Keratinocyte (primary cell): ENCODE measurements at regions not wholly inside any gene's neighbourhood (a gene's known extent, or its start where the extent isn't known, plus 50 kb on each side); places are given as distances from the start of the nearest gene placed in this dataset.
A peak's percentile ranks its signal among the peaks of the same experiment; 100 is the strongest.

Source experiments
- DNase-seq: peaks from one replicate; pipeline ENCODE4 v3.0.0-alpha.2; 2011; ENCODE audit warnings: low read depth, missing footprints, low spot score
- FAIRE-seq: peaks from 2 replicates; lab custom pipeline; 2011; peaks lifted over from hg19 to GRCh38; lab: Jason Lieb, UNC
- H2AFZ ChIP-seq: 2 replicates; pipeline ENCODE4 v1.6.0; 2012; ENCODE audit warnings: low read length, control low read depth, inconsistent platforms; ENCODE audit not compliant: control insufficient read depth
- H3K27ac ChIP-seq: 2 replicates; pipeline ENCODE4 v1.5.1; 2011; ENCODE audit warnings: low read length; ENCODE audit not compliant: control insufficient read depth, insufficient read depth
- H3K27me3 ChIP-seq: 3 replicates; pipeline ENCODE4 v1.6.0; 2011; ENCODE audit warnings: low read length; ENCODE audit not compliant: control insufficient read depth, insufficient read depth; ENCODE audit errors: extremely low read depth
- H3K36me3 ChIP-seq, 2 experiments: 2 replicates in 1 of 2; 3 replicates in 1 of 2; pipeline ENCODE4 v1.5.1; 2011; ENCODE audit warnings: low read length in 2 of 2, mild to moderate bottlenecking in 1 of 2; ENCODE audit not compliant: control insufficient read depth in 2 of 2, insufficient read depth in 2 of 2; ENCODE audit errors: extremely low read depth in 1 of 2
- H3K4me1 ChIP-seq: 3 replicates; pipeline ENCODE4 v1.5.1; 2011; ENCODE audit warnings: low read length; ENCODE audit not compliant: control insufficient read depth, insufficient read depth; ENCODE audit errors: extremely low read depth
- H3K4me2 ChIP-seq: 3 replicates; pipeline ENCODE4 v1.6.0; 2011; ENCODE audit warnings: low read depth, low read length; ENCODE audit not compliant: control insufficient read depth, insufficient read depth; ENCODE audit errors: extremely low read depth
- H3K4me3 ChIP-seq, 3 experiments: fragments of 200-600 bp in 1 of 3; sonication (generic) in 1 of 3; 2 replicates in 2 of 3; 3 replicates in 1 of 3; pipeline ENCODE4 v1.5.1; 2011 to 2016; ENCODE audit warnings: low read length in 3 of 3, mild to moderate bottlenecking in 3 of 3, control low read depth in 2 of 3, inconsistent platforms in 1 of 3, low read depth in 1 of 3, mixed read lengths in 1 of 3, mixed run types in 1 of 3, moderate library complexity in 1 of 3; ENCODE audit not compliant: control insufficient read depth in 2 of 3, insufficient read depth in 2 of 3; ENCODE audit errors: extremely low read depth in 1 of 3
- H3K79me2 ChIP-seq: 2 replicates; pipeline ENCODE4 v1.6.0; 2012; ENCODE audit warnings: low read length; ENCODE audit not compliant: control insufficient read depth, insufficient read depth
- H3K9ac ChIP-seq: 3 replicates; pipeline ENCODE4 v1.6.0; 2011; ENCODE audit warnings: low read length; ENCODE audit not compliant: control insufficient read depth, insufficient read depth; ENCODE audit errors: extremely low read depth
- H3K9me1 ChIP-seq: 3 replicates; pipeline ENCODE4 v1.6.0; 2011; ENCODE audit warnings: low read length; ENCODE audit not compliant: control insufficient read depth, insufficient read depth; ENCODE audit errors: extremely low read depth
- H3K9me3 ChIP-seq: 2 replicates; pipeline ENCODE4 v1.5.1; 2012; ENCODE audit warnings: low read depth, low read length; ENCODE audit not compliant: control insufficient read depth
- H4K20me1 ChIP-seq: 3 replicates; pipeline ENCODE4 v1.6.0; 2011; ENCODE audit warnings: low read length; ENCODE audit not compliant: control insufficient read depth, insufficient read depth; ENCODE audit errors: extremely low read depth
- CTCF ChIP-seq, 3 experiments: IDR thresholded peaks in 1 of 3; conservative IDR thresholded peaks in 1 of 3; optimal IDR thresholded peaks in 1 of 3; 2 replicates in 2 of 3; 3 replicates in 1 of 3; pipeline versions ENCODE3 to v1.5.1; 2011; ENCODE audit warnings: low read length in 3 of 3, mild to moderate bottlenecking in 3 of 3, moderate library complexity in 2 of 3, control low read depth in 1 of 3, inconsistent platforms in 1 of 3; ENCODE audit not compliant: insufficient read depth in 2 of 3; ENCODE audit errors: extremely low read depth in 1 of 3
- EZH2 ChIP-seq: IDR thresholded peaks from one replicate; pipeline ENCODE4 v1.6.1; 2012; ENCODE audit warnings: inconsistent platforms, mild to moderate bottlenecking, low read length, moderate library complexity
- dilution Hi-C: fragments of 300-500 bp; cut with MboI; formaldehyde crosslinking; loops from one replicate; pipeline ENCODE4 v1.7.0; 2020; ENCODE audit warnings: low sequenced_read_pairs; ENCODE audit not compliant: extremely low pct_ligation_motif_present

GRCh38 chr12:107560165-107560898 lies 125.3 kb upstream of the PWP1 start:
- FAIRE-seq (peak; percentile 71), DNase-seq (no peak)

GRCh38 chr12:107560899-107561285 lies 124.7 kb upstream of the PWP1 start:
- H3K4me2 ChIP-seq, result peak overlapping the region; percentile 55
- H3K9me1 ChIP-seq, result no peaks in the 10 kb centered on the region
- H3K4me1 ChIP-seq, result peaks cover 16% of the 10 kb centered on the region
- no peaks in the 10 kb centered on the region for H3K79me2 ChIP-seq
- dilution Hi-C loops, result no loop called here
- no peaks in the 10 kb centered on the region for H3K36me3 ChIP-seq
- peak overlapping the region; percentile 55 for H2AFZ ChIP-seq
- H3K9ac ChIP-seq, result peak overlapping the region; percentile 24
- FAIRE-seq (peak; percentile 99), DNase-seq (peak; percentile 30)
- no peaks in the 10 kb centered on the region for H4K20me1 ChIP-seq
- H3K4me3 ChIP-seq, result peak overlapping the region in 2 of 3 experiments; percentile 7
- TF ChIP-seq EZH2 (no peak), CTCF (optimal IDR thresholded peaks at IDR 0.05 in 1 of 3, IDR thresholded peaks at IDR 0.05 in 1 of 3, conservative IDR thresholded peaks at IDR 0.05 in 1 of 3; ENCODE audit: extremely low read depth in 1 of 3, insufficient read depth in 2 of 3, low read length in 3 of 3) (no peak)
- peak overlapping the region; percentile 54 for H3K27ac ChIP-seq
- no peaks in the 10 kb centered on the region for H3K9me3 ChIP-seq
- H3K27me3 ChIP-seq, result no peaks in the 10 kb centered on the region

More at GRCh38 chr12:107560165-107560898, 125.3 kb upstream of the PWP1 start:
- no peaks in the 10 kb centered on the region for H3K36me3 ChIP-seq
- peak overlapping the region; percentile 54 for H3K27ac ChIP-seq
- no peaks in the 10 kb centered on the region for H3K9me1 ChIP-seq
- H3K4me1 ChIP-seq, result peaks cover 16% of the 10 kb centered on the region
- peak overlapping the region; percentile 55 for H2AFZ ChIP-seq
- dilution Hi-C loops, result no loop called here
- H3K27me3 ChIP-seq, result no peaks in the 10 kb centered on the region
- no peaks in the 10 kb centered on the region for H3K79me2 ChIP-seq
- no peak overlapping the region for H3K9ac ChIP-seq
- H3K9me3 ChIP-seq, result no peaks in the 10 kb centered on the region
- H4K20me1 ChIP-seq, result no peaks in the 10 kb centered on the region
- TF ChIP-seq CTCF (optimal IDR thresholded peaks at IDR 0.05 in 1 of 3, IDR thresholded peaks at IDR 0.05 in 1 of 3, conservative IDR thresholded peaks at IDR 0.05 in 1 of 3; ENCODE audit: extremely low read depth in 1 of 3, insufficient read depth in 2 of 3, low read length in 3 of 3) (no peak), EZH2 (no peak)
- peak overlapping the region in 1 of 3 experiments; percentile 7 for H3K4me3 ChIP-seq
- H3K4me2 ChIP-seq, result peak overlapping the region; percentile 55
